Uterus (tissue), 2 donors: ENCODE measurements at regions not wholly inside any gene's neighbourhood (a gene's known extent, or its start where the extent isn't known, plus 50 kb on each side); places are given as distances from the start of the nearest gene placed in this dataset.

ENCODE experiments used
- CTCF ChIP-seq, 4 experiments: fragments of 200-600 bp in 2 of 4; fragments of 450-650 bp in 2 of 4; sonication (generic) in 2 of 4; IDR thresholded peaks; one replicate each; pipeline ENCODE4 v1.5.1; 2016 to 2019; ENCODE audit warnings: antibody characterized with exemption in 4 of 4, mild to moderate bottlenecking in 2 of 4, moderate library complexity in 1 of 4
- POLR2A ChIP-seq, 2 donors: fragments of 450-650 bp; IDR thresholded peaks; one replicate each; pipeline ENCODE4 v1.6.1; 2016; ENCODE audit warnings: antibody characterized with exemption in 2 of 2, mild to moderate bottlenecking in 1 of 2, moderate library complexity in 1 of 2

- no peak for TF ChIP-seq POLR2A (IDR thresholded peaks at IDR 0.05)
- no peak for TF ChIP-seq CTCF (IDR thresholded peaks at IDR 0.05)
Observed at GRCh38 chr1:229101011-229101871, 169.7 kb upstream of the RAB4A start.
